ENCODE measurements at regions not wholly inside any gene's neighbourhood (a gene's known extent, or its start where the extent isn't known, plus 50 kb on each side); places are given as distances from the start of the nearest gene placed in this dataset.

DNA sequence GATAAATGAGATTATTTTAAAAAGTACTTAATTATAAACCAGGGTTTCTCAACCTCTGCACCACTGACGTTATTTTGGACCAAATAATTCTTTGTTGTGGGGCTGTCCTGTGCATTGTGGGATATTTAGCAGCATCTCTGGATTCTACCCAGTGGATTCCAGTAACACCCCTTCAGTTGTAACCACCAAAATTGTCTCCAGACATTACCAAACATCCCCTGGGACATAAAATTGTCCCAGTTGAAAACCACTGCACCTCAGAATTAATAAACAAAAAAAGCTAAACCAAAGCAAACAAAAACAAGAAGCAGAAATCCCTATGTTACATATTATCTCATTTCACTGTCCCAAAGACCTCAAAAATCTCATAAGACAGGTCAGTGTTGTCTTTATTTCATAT is 54.2 kb upstream of the GIMD1 start:
- DNase-seq, result no peak

DNA sequence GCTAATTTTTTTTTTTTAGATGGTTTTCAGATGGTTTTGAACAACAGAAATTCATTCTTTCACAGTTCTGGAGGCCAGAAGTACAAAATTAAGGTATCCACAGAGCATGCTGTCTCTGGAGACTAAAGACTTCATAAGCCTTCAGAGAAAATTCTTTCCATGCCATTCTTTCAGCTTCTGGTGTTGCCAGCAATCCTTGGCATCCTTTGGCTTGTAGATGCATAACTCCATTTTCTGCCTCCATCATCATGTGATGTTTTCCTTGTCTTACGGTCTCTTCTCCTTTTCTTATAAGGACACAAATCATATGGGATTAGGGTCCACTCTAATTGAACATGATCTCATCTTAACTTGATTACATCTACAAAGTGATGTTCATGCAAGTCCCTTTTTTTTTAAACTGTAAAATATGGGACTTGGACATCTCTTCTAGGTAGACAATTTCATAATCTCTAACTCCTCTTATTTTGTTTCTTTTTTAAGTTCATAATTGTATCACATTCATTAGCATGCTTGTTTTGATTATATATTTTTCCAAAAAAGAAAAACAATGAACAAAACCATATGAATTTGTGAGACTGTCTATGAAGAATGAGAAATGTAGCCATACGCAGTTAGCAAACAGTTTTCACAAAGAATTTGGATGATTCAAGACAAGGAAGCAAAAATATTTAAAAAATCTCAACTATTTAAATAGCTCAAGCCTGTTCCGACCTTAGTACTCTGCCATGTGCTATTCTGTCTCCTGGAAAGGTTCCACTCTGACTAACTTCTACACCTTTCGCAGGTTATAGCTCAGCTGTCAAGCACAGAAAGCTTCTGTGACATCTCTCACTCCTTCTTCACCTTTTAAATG is 53.1 kb upstream of the GIMD1 start:
- DNase-seq, result no peak

DNA sequence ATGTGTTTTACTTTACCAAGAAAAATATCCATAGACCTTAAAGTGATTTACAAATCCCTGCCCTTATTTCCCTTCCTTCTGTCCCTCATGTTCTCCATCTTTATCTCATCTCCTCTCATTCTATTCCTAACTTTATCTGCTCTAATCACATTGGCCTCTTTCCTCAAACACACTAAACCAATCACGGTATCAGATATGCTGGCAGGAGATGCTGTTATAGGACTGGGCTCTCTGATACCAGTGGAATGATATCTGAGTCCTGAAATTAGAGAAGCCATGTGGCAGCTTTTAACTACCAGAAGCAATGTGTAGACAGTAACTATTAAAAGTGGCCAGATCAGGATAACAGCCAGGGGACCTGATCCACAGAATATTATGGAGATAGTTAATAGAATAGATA is 49.9 kb upstream of the GIMD1 start:
- DNase-seq, result no peak

Data from GF-D8 (cell line).